Stimulated activated naive CD8-positive, alpha-beta T cell treated with anti-CD3 and anti-CD28 coated beads, Interleukin-15, amount 100 ng/mL, for 72 hours (primary cell): ENCODE measurements at regions not wholly inside any gene's neighbourhood (a gene's known extent, or its start where the extent isn't known, plus 50 kb on each side); places are given as distances from the start of the nearest gene placed in this dataset.
"Not testable (repeated sequence)": the region's sequence is repeated elsewhere in the genome, so short reads cannot be mapped to it uniquely, and the experiment has no call there.

Experiments
- ATAC-seq: fragments of 150-1000 bp; cut with Tn5 transposase; 2 replicates; pipeline ENCODE4 v1.10.0; 2021; ENCODE audit warnings: mild to moderate bottlenecking, moderate library complexity
- DNase-seq, 2 donors: peaks; one replicate each; pipeline ENCODE4 v3.0.0; 2021 to 2022
- H3K27ac Mint-ChIP-seq, 2 donors: one replicate each; pipeline ENCODE4 v1.8.0; 2022; ENCODE audit warnings: mild to moderate bottlenecking in 2 of 2, mixed read lengths in 2 of 2, moderate library complexity in 2 of 2
- H3K27me3 Mint-ChIP-seq: one replicate; pipeline ENCODE4 v1.8.0; 2022; ENCODE audit warnings: mixed read lengths
- H3K4me1 Mint-ChIP-seq: one replicate; pipeline ENCODE4 v1.8.0; 2022; ENCODE audit warnings: mild to moderate bottlenecking, mixed read lengths
- H3K4me3 Mint-ChIP-seq, 2 donors: one replicate each; pipeline ENCODE4 v1.8.0; 2022; ENCODE audit warnings: mild to moderate bottlenecking in 2 of 2, mixed read lengths in 2 of 2, moderate library complexity in 1 of 2
- H3K9me3 Mint-ChIP-seq, 2 donors: one replicate each; pipeline ENCODE4 v1.8.0; 2022; ENCODE audit warnings: mixed read lengths in 2 of 2

DNA sequence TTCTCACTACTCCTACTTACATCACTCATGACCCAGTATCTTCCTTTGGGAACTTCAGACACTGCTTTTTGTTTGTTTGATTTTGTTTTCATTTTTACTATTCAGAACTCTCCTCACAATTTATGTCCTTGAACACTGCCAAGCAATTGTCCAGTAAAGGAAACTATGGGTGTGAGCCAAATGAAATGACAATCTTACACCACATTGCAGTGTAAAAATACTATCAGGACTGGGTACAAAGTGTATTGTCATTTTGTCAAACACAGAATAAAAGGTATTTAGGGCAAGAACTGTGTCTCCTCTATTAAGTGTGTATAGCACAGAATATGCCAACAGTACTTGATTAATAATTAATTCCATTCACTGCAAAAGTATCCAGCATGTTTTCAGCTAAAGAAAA lies 199.3 kb downstream of the ALG10B start:
- peaks cover 6 to 27% of the 10 kb centered on the region in 2 donors for H3K9me3 Mint-ChIP-seq
- H3K27ac Mint-ChIP-seq = no peak overlapping the region
- DNase-seq (no peak), ATAC-seq (no peak)
- no peaks in the 10 kb centered on the region for H3K27me3 Mint-ChIP-seq
- H3K4me1 Mint-ChIP-seq = no peaks in the 10 kb centered on the region
- no peak overlapping the region for H3K4me3 Mint-ChIP-seq

DNA sequence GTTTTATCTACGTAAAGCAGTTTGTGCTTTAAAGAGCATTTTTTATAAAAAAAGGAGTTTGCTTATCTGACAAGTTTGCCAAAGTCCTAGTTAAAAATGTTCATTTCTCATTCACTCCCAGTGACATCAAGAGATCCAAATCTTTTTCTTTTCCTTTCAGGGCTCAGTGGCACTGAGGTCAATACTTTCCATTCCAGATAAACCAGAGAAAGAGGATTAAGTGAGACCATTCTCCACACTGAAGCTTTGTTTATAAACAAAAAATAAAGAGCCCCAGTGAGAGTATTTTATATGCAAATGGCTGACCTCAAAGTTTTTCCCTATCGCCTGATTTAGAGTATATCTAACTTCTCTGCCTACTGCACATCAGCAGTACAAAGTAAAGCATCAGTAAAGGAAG lies 199.8 kb downstream of the ALG10B start:
- DNase-seq (no peak), ATAC-seq (no peak)
- Mint-ChIP-seq H3K4me1 (no peaks in the 10 kb centered on the region), H3K4me3 (no peak overlapping the region), H3K27me3 (no peaks in the 10 kb centered on the region), H3K27ac (no peak overlapping the region), H3K9me3 (peaks cover 1 to 22% of the 10 kb centered on the region in 2 donors)

DNA sequence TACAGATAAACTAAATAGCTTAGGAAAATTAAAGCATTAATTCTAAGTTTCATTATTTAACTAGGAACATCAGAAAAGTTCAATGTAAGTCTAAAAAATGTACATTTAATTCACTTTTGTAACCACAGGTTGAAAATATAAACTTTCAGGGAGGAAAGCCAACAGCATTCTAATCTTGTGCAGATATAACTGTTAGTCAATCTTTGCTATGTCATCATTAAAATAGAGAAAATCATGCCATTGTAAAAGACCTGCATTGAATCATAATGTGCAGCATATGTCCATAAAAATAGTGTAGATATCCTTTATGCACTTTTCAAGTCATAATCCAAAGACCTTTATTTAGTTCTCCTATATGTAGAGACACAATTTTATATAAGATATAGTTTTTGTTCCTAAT lies 207.3 kb downstream of the ALG10B start:
- Mint-ChIP-seq H3K4me3 (no peak overlapping the region), H3K9me3 (peaks cover 0 to 16% of the 10 kb centered on the region in 2 donors), H3K27ac (no peak overlapping the region), H3K4me1 (no peaks in the 10 kb centered on the region), H3K27me3 (no peaks in the 10 kb centered on the region)
- ATAC-seq = no peak
- DNase-seq = no peak

DNA sequence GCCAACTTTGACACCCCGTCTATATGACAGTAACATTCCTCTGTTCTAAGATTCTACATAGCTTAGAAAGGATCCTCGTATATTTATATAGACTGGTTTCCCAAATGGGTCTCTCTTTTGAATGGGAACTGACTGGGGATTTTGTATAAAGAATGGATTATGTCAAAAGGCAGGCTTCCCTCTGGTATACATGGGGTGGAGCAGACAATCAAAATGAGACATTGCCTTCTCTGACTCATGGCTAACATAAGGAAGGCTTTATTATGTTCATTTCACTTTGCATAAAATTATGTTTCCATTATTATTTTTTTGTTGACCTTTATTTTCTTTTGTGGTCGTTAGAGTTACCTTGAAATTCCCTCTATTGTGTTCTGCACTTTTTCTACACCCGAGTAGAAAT lies 211.1 kb downstream of the ALG10B start:
- Mint-ChIP-seq H3K27me3 (no peaks in the 10 kb centered on the region), H3K4me3 (no peak overlapping the region), H3K4me1 (no peaks in the 10 kb centered on the region), H3K9me3 (peaks cover 5 to 6% of the 10 kb centered on the region in 2 donors), H3K27ac (no peak overlapping the region)
- DNase-seq = no peak
- ATAC-seq = no peak

DNA sequence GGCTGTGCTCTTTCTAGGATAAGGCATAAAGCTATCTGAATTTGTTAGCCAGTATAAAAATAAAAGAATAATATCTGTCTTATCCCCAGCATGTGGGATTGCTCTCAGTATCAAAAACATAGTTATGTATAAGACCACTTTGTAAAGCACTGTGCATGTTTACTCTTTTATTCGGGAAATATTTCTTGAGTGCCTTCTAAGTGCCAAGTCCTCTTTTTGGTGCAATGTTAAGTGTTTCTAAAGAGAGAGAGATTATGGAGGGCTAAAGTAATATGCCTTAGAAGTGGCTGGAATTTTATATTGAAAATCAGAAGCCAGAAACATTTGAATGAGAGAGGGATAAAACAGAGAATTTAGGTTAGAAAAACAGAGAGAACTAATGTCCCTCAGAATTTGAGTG lies 212.0 kb downstream of the ALG10B start:
- Mint-ChIP-seq H3K9me3 (peaks cover 5 to 6% of the 10 kb centered on the region in 2 donors), H3K27me3 (no peaks in the 10 kb centered on the region), H3K4me1 (no peaks in the 10 kb centered on the region), H3K27ac (no peak overlapping the region), H3K4me3 (no peak overlapping the region)
- ATAC-seq (no peak), DNase-seq (no peak)

DNA sequence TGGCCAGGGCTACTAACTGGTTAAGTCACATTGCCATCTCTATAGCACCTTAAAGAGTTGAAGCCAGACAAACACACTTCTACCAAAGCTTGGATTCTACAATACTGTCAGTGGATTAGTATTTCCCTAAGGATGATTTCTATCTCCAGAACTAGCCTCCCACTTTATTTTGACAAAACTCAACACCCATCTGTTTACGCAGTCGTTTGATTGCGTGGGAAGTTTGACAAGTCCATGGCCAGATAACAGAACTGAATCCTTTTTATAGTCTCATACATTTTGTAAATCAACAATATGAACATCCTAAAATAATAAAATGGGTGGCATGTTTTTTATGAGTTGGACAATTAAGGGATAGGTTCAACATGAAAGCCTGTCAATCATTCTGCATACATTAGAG lies 212.7 kb downstream of the ALG10B start:
- not testable (repeated sequence) for ATAC-seq, H3K27ac Mint-ChIP-seq, DNase-seq, H3K27me3 Mint-ChIP-seq, H3K4me1 Mint-ChIP-seq, H3K4me3 Mint-ChIP-seq
- H3K9me3 Mint-ChIP-seq = peaks cover 9 to 11% of the 10 kb centered on the region in 2 donors

DNA sequence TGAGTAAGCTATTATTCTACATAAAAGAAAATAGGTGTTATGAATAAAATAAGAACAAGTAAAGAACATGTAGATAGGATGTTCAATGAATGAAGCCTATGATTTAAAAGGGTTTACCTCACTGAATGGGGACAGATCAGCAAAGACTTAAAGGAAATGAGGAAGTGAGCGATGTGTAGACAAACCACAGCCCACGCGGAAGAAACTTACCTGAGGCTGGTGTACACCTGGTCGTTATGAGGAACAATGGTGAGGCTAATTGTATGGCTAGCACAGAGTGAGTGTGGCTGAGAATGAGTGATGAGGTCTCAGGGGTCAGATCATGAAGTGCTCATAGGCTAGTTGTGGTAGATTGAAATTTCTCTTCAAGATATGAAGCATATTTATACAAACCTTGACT lies 221.7 kb downstream of the ALG10B start:
- DNase-seq (no peak), ATAC-seq (no peak)
- H3K9me3 Mint-ChIP-seq = peaks cover 16 to 22% of the 10 kb centered on the region in 2 donors
- H3K27ac Mint-ChIP-seq = no peak overlapping the region
- H3K27me3 Mint-ChIP-seq = no peaks in the 10 kb centered on the region
- no peak overlapping the region for H3K4me3 Mint-ChIP-seq
- H3K4me1 Mint-ChIP-seq = no peaks in the 10 kb centered on the region

DNA sequence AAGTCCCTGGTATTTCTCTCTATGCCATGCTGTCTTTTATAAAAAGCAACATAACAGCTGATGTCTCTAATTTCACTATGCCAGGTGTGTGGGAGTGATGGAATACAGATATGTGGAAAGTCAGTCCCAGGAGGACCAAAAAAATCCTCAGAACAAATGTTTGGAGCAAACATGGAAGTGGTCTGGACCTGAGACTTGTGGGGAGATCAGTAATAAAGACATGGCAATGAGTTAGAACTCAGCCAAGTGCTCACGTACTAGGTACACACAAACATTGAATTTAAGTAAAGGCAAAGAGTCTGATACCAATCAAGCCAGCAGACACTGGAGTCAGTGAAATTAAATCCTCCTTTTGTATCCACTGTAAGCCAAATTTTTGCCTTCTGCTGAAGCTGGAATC lies 223.6 kb downstream of the ALG10B start:
- Mint-ChIP-seq H3K27ac (no peak overlapping the region), H3K4me3 (no peak overlapping the region), H3K4me1 (no peaks in the 10 kb centered on the region), H3K27me3 (no peaks in the 10 kb centered on the region), H3K9me3 (peaks cover 8 to 12% of the 10 kb centered on the region in 2 donors)
- ATAC-seq (no peak), DNase-seq (no peak)

DNA sequence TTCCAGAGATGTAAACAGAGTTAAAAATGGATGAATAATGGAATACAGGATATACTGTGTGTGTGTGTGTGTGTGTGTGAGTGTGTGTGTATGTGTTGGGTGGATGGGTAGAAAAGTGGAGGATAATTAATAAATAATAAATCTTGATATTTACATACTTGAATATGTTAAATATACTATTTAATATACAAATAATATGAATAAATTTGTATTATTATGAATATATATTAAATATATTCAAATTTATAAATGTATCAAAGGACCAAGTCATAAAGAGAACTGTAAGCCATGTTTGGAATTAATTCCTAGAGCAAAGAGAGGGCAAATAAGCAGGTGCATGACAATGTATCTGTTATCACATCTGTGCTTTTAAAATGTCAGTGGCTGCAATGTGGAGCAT lies 225.3 kb downstream of the ALG10B start:
- no peak for DNase-seq
- Mint-ChIP-seq H3K9me3 (peaks cover 8 to 12% of the 10 kb centered on the region in 2 donors), H3K27me3 (no peaks in the 10 kb centered on the region), H3K4me3 (no peak overlapping the region), H3K27ac (no peak overlapping the region), H3K4me1 (no peaks in the 10 kb centered on the region)
- no peak for ATAC-seq

DNA sequence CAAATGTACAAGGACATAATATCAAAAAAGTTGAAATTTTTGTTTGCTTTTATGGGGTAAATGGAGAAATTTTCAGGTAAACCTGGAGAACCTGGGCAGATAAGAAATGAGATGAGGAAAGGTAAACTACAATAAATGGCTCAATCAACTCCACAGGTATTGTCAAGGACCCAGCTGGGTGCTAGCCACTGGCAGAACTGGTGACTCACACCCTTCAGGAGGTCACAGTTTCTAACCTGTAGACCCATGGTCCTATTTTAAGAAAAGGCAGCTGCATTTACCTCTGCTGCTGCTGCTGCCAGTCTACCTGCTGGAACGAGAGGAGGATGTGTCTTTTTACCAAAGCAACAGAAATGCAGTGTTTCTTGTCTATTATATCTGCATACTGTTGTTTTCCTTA lies 226.6 kb downstream of the ALG10B start:
- no peak for DNase-seq
- no peaks in the 10 kb centered on the region for H3K27me3 Mint-ChIP-seq
- no peaks in the 10 kb centered on the region for H3K4me1 Mint-ChIP-seq
- ATAC-seq = no peak
- H3K4me3 Mint-ChIP-seq = no peak overlapping the region
- H3K27ac Mint-ChIP-seq = no peak overlapping the region
- H3K9me3 Mint-ChIP-seq = peaks cover 15 to 19% of the 10 kb centered on the region in 2 donors

DNA sequence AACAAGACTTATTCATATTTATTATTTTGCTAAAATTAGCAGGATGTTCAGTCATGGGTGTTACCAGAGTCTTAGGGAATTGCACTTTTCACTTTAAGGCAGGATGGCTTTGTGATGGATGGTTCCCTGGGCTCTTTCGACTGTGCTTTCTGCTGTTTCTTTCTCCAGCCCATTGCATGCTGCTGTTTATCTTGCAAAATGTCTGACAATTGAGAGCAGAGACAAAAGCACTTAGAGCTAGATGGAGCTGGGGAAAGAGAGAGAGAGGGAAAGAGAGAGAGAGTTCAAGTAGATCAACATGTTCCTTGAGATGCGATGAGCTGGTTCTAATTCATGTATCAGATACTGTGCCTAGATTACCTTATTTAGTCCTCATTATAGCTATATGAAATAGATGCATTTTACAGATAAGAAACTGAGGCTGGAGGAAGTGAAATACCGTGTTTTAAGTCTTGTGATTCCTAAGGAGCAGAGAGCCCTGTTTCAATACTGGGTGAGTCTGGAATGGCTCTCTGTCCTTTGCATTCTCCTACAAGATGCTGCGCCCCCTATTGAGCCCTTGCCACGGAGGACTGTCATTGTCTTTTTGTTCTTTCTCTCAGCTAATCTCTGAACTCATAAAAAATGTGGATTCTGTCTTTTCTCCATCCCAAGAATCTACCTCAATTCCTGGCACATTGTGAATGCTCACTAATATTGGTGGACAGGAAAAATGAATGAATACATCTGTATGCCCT lies 227.9 kb downstream of the ALG10B start:
- Mint-ChIP-seq H3K4me1 (no peaks in the 10 kb centered on the region), H3K27ac (no peak overlapping the region), H3K4me3 (no peak overlapping the region), H3K9me3 (peaks cover 21 to 22% of the 10 kb centered on the region in 2 donors), H3K27me3 (no peaks in the 10 kb centered on the region)
- DNase-seq (no peak), ATAC-seq (no peak)

DNA sequence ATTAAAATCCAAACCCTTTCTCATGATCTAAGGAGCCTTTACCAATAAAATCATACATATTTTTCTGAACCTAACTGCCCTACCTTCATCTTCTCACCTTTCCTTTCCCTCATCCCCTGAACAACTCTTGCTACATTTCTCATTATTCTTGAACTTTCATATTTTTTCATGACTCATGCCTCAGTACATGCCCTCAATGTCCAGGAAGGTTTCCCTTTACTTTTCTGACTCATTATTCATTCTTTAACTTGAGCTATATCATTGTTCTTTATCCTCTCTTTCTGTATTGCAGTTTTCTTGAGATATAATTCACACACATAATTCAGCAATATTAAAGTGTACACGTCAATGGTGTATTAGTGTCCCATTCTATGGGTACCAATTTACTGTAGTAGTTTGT lies 231.0 kb downstream of the ALG10B start:
- H3K4me3 Mint-ChIP-seq = no peak overlapping the region
- ATAC-seq (no peak), DNase-seq (no peak)
- H3K4me1 Mint-ChIP-seq = no peaks in the 10 kb centered on the region
- H3K27me3 Mint-ChIP-seq = no peaks in the 10 kb centered on the region
- H3K9me3 Mint-ChIP-seq = peaks cover 26 to 32% of the 10 kb centered on the region in 2 donors
- H3K27ac Mint-ChIP-seq = no peak overlapping the region

DNA sequence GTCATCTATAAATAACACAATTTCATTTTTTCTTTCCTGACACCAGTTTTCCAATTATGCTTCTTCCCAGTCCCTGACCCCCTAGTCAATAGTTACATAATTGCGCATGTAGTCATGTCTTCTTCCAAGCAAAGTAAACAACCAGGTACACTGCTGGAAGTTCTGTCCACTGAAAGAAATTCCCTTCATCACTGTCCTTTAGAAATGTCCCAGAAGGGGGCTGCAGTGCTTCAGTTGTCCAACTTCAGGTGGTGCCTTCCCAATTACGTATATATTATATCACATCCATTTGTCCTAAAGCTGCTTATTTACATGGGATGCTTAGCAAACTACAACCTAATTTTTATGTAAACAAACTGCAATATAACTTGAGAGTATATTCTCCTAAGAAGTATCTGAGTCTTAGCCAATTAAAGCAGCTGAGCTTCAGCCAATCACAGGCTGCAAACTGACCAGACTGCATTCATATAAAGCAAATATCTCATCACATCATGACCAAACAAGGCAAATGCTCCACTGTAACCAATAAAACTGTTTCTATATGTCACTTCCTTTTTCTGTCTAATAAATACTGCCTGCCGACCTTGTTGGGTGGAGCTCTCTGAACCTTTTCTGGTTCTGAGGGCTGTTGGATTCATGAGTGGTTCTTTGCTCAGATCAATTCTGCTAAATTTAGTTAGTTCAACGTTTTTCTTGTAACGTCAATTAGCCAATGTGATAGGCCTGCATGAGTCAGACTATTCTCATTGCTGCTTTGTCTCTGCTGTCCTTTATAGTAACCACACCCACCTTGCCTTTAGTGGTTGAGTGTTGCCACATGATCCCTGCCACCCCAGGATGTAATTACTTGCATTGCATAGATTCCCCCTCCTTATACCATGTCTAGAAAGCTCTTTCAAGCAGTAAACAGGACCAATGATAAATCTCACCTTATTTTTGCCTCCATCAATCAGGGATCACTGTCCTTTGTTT lies 239.3 kb downstream of the ALG10B start:
- Mint-ChIP-seq H3K4me3 (no peak overlapping the region), H3K4me1 (no peaks in the 10 kb centered on the region), H3K9me3 (peaks cover 9% of the 10 kb centered on the region in 2 donors), H3K27ac (no peak overlapping the region), H3K27me3 (no peaks in the 10 kb centered on the region)
- no peak for DNase-seq
- ATAC-seq = no peak

DNA sequence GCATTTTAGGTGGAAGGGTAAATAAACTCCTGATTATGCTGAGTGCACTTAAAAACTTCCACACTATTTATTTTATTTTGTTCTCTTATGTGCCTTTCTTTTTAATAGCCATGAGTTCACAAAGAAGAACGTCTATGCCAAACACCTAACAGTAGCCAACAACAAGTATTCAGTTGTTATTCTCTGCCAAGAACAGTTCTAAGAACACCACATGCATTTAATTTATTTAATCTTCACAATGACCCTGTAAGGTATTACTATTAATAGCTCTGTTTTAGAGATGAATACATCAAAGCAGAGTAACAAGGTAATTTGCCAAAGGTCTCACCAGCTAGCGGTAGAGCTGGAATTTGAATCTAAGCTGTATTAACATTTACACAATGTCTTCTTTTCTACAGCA lies 240.1 kb downstream of the ALG10B start:
- Mint-ChIP-seq H3K4me3 (no peak overlapping the region), H3K9me3 (peaks cover 9% of the 10 kb centered on the region in 2 donors), H3K27me3 (no peaks in the 10 kb centered on the region), H3K27ac (no peak overlapping the region), H3K4me1 (no peaks in the 10 kb centered on the region)
- no peak for ATAC-seq
- DNase-seq = no peak

DNA sequence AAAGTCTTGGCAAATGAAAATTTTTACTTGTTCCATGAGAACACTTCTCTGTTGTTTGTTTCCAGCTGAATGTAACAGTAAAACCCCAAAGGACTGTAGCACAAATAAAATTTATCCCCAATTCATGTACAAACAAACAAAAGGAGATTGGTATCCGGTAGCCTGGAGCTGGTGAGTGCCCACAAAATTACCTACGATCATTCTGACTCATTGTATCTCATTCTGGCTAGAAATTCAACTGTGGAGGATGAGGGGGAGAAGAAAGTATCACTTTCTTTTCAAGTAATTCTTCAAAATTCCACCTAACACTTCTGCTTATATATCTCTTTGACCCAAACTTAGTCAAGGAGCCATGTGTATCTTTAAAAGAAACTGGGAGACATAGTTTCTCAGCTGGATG lies 268.5 kb downstream of the ALG10B start:
- no peak overlapping the region for H3K4me3 Mint-ChIP-seq

DNA sequence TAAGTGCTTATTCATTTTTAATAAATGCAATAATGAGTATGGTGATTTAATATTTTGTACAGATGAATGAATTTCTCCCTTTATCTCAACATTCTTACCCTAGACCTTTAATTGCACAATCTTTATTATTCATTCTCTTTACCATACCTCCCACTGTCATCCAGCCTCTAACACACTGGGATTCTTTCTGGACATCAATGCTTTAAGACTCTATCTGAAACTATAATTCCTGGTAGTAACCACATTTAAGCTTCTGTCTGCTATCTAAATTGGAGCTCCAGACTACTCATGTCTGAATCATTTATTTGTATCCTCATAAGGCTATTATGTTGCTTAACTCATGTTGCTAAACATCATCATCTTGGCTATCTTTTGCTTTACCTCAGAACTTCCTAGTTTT lies 270.2 kb downstream of the ALG10B start:
- Mint-ChIP-seq H3K4me1 (no peaks in the 10 kb centered on the region), H3K27me3 (no peaks in the 10 kb centered on the region), H3K27ac (no peak overlapping the region), H3K9me3 (peaks cover 0 to 7% of the 10 kb centered on the region in 2 donors), H3K4me3 (no peak overlapping the region)
- DNase-seq (no peak), ATAC-seq (no peak)

More for the DNA sequence above, 268.5 kb downstream of the ALG10B start:
- ATAC-seq (no peak), DNase-seq (no peak)
- Mint-ChIP-seq H3K9me3 (peaks cover 0 to 7% of the 10 kb centered on the region in 2 donors), H3K4me1 (no peaks in the 10 kb centered on the region), H3K27ac (no peak overlapping the region), H3K27me3 (no peaks in the 10 kb centered on the region)
